BE2C (cell line): ENCODE measurements at regions not wholly inside any gene's neighbourhood (a gene's known extent, or its start where the extent isn't known, plus 50 kb on each side); places are given as distances from the start of the nearest gene placed in this dataset.

ENCODE experiments used
- DNase-seq: peaks from one replicate; pipeline ENCODE4 v3.0.0-alpha.2; 2020
- H3K27me3 ChIP-seq: fragments of 250-450 bp; sonication (Bioruptor Pico); 2 replicates; pipeline ENCODE4 v1.5.1; 2020; ENCODE audit warnings: mild to moderate bottlenecking
- H3K36me3 ChIP-seq: fragments of 250-450 bp; sonication (Bioruptor Pico); 2 replicates; pipeline ENCODE4 v1.5.1; 2020; ENCODE audit warnings: mild to moderate bottlenecking
- H3K4me1 ChIP-seq: fragments of 250-450 bp; sonication (Bioruptor Pico); 2 replicates; pipeline ENCODE4 v1.5.1; 2020
- H3K4me3 ChIP-seq: 2 replicates; pipeline ENCODE4 v1.5.1; 2011; ENCODE audit warnings: low read depth, low read length
- H3K9me3 ChIP-seq: fragments of 250-450 bp; sonication (Bioruptor Pico); 2 replicates; pipeline ENCODE4 v1.5.1; 2020
- TF ChIP-seq, protein P1 (sequence below): IDR thresholded peaks from 2 replicates; pipeline ENCODE4 v1.5.1; 2012; ENCODE audit warnings: mild to moderate bottlenecking, low read depth, low read length

- Histone ChIP-seq H3K4me3 (no peak overlapping the region), H3K9me3 (no peaks in the 10 kb centered on the region), H3K4me1 (no peaks in the 10 kb centered on the region), H3K36me3 (no peaks in the 10 kb centered on the region), H3K27me3 (no peaks in the 10 kb centered on the region)
- TF ChIP-seq, protein P1, sequence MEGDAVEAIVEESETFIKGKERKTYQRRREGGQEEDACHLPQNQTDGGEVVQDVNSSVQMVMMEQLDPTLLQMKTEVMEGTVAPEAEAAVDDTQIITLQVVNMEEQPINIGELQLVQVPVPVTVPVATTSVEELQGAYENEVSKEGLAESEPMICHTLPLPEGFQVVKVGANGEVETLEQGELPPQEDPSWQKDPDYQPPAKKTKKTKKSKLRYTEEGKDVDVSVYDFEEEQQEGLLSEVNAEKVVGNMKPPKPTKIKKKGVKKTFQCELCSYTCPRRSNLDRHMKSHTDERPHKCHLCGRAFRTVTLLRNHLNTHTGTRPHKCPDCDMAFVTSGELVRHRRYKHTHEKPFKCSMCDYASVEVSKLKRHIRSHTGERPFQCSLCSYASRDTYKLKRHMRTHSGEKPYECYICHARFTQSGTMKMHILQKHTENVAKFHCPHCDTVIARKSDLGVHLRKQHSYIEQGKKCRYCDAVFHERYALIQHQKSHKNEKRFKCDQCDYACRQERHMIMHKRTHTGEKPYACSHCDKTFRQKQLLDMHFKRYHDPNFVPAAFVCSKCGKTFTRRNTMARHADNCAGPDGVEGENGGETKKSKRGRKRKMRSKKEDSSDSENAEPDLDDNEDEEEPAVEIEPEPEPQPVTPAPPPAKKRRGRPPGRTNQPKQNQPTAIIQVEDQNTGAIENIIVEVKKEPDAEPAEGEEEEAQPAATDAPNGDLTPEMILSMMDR, result no peak
- DNase-seq, result no peak
Measured at GRCh38 chr2:107595749-107596148, 230.9 kb upstream of the RGPD4 start.

DNA sequence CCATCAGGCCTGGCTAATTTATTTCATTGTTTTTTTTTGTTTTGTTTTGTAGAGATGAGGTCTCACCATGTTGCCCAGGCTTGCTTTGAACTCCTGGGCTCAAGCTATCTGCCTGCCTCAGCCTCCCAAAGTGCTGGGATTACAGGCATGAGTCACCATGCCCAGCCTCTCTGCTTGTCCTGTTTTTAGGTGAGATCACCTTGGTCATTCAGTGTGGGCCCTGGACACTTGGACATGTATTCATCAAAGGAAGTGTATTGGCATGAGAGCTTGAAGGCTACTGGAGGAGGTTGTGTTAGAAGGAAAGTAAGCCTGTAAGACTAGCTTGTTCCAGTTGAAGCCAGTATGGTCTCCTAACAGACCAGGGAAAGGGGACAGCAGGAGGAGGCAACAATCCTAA lies 229.2 kb upstream of the RGPD4 start:
- TF ChIP-seq, protein P1, result no peak

GRCh38 chr2:107602801-107603200 lies 223.9 kb upstream of the RGPD4 start:
- Histone ChIP-seq H3K27me3 (no peaks in the 10 kb centered on the region), H3K9me3 (no peaks in the 10 kb centered on the region), H3K36me3 (no peaks in the 10 kb centered on the region), H3K4me1 (no peaks in the 10 kb centered on the region), H3K4me3 (no peak overlapping the region)
- no peak for DNase-seq
- TF ChIP-seq, protein P1, result no peak

More for the DNA sequence above, 229.2 kb upstream of the RGPD4 start:
- H3K9me3 ChIP-seq, result no peaks in the 10 kb centered on the region
- no peak overlapping the region for H3K4me3 ChIP-seq
- no peaks in the 10 kb centered on the region for H3K4me1 ChIP-seq
- no peak for DNase-seq
- no peaks in the 10 kb centered on the region for H3K36me3 ChIP-seq
- H3K27me3 ChIP-seq, result no peaks in the 10 kb centered on the region

- TF ChIP-seq, protein P1, result no peak
- Histone ChIP-seq H3K4me1 (no peaks in the 10 kb centered on the region), H3K9me3 (no peaks in the 10 kb centered on the region), H3K4me3 (no peak overlapping the region), H3K27me3 (no peaks in the 10 kb centered on the region), H3K36me3 (no peaks in the 10 kb centered on the region)
- DNase-seq, result no peak
Measured at GRCh38 chr2:107607054-107607453, 219.6 kb upstream of the RGPD4 start.

- H3K4me3 ChIP-seq, result no peak overlapping the region
- no peaks in the 10 kb centered on the region for H3K9me3 ChIP-seq
- TF ChIP-seq, protein P1, result no peak
- H3K27me3 ChIP-seq, result no peaks in the 10 kb centered on the region
- DNase-seq, result no peak
- H3K36me3 ChIP-seq, result no peaks in the 10 kb centered on the region
- H3K4me1 ChIP-seq, result no peaks in the 10 kb centered on the region
Measured at GRCh38 chr2:107607473-107607872, 219.2 kb upstream of the RGPD4 start.

DNA sequence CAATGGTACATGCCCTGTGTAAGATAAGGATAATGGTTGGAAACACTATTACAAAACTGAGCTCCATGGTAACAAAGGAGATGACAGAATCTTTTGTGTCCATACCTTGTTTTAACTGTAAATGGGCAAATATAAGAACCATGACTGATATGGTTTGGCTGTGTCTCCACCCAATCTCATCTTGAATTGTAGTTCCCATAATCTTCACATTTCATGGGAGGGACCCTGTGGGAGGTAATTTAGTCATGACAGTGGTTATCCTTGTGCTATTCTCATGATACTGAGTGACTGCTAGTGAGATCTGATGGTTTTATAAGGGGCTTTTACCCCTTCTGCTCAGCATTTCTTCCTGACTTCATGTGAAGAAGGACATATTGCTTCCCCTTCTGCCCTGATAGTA lies 211.7 kb upstream of the RGPD4 start:
- Histone ChIP-seq H3K4me1 (no peaks in the 10 kb centered on the region), H3K27me3 (no peaks in the 10 kb centered on the region), H3K36me3 (no peaks in the 10 kb centered on the region), H3K9me3 (no peaks in the 10 kb centered on the region), H3K4me3 (no peak overlapping the region)
- DNase-seq, result no peak
- TF ChIP-seq, protein P1, result no peak
